ENCODE measurements at regions not wholly inside any gene's neighbourhood (a gene's known extent, or its start where the extent isn't known, plus 50 kb on each side); places are given as distances from the start of the nearest gene placed in this dataset.

DNA sequence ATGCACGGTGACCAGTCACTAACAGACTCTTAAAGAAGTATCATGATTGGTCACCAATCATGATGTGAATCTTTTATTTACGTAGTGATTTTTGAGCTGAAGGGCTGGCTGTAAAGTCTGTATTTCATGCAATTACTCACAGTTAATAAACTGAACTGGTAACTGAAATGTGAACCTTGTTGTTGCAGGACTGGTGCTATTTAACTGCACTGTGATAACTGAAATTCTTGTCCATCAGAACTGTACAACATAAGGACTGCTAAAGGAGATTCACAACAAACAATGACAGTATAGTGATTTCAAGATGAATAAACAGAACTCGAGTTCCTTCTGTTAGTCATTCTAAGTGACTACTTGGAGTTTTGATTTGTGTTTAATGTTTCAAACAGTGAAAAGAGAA, 316.6 kb downstream of the TPBG start:
- DNase-seq, result no peak

DNA sequence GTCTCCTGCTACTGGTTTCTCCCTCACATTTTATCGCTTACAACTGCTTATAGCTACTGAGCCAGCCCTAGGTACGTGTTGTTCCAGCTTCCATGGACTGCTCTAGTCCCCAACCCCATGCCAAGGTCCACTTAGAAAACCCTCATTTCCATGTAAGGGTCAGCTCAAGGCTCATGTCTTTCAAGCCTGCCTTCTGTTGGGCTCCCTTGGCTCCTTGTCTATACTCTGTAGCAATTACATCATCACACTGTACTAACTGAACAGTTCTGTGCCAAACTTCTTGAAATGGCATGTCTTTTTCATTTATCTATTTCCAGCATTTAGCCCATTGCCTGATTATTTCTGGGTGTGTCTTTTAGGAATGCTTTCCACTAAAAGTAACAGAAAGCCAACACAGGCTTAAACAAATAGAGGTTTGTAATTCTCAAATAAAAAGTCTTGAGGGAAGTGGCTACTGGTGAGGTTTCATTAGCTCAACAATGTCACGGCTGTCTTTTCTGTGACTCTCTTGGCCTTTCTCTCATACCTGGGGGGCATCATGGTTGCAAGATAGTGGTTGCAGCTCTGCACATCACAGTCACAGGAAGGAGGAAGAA, 317.6 kb downstream of the TPBG start:
- DNase-seq, result peak; percentile 6

GRCh38 chr6:82686719-82687118, 323.1 kb downstream of the TPBG start:
- DNase-seq, result no peak

DNA sequence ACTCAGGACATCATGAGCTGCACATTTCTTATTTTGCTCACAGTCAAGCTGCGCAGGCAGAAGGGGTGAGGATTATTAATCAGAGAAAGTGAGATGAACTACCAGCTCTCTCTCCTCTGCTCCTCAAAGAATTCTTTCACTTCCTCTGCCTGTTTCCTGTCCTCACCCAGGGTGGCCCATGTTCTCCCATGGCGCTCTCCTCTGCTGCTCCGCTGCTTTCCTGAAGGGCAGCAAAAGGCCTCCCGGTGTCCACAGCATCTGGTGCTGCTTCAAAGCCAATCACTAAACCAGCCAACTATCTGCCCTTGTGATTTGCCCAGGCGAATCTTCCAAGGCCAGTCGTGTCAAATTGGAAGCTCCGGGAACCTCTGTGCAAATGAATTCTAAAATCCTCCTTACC, 324.2 kb downstream of the TPBG start:
- no peak for DNase-seq

GRCh38 chr6:82690283-82690682, 326.7 kb downstream of the TPBG start:
- DNase-seq, result no peak

- DNase-seq, result no peak
Measured at GRCh38 chr6:82691997-82692396, 328.4 kb downstream of the TPBG start.

DNA sequence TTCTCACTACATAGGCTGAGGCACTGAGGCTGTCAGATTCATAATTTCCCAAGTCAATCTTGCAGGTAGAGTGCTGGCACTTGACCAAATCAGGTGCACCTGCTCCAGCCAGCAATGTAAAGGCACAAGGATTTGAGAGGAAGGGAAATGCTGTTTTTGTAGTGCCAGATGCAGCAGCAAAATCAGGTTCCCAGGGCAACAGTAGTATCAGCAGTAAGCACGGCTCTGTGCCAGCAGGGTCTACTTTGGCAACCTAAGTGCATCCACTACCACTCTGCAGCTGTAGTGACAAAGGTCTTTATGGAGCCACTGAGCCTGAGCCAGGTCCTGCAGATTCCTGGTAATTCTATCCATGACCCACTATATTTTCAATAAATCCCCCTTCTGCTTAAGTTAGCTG, 329.5 kb downstream of the TPBG start:
- no peak for DNase-seq

- no peak for DNase-seq
Measured at GRCh38 chr6:82701341-82701740, 337.7 kb downstream of the TPBG start.

GRCh38 chr6:82702574-82702973, 339.0 kb downstream of the TPBG start:
- no peak for DNase-seq

DNA sequence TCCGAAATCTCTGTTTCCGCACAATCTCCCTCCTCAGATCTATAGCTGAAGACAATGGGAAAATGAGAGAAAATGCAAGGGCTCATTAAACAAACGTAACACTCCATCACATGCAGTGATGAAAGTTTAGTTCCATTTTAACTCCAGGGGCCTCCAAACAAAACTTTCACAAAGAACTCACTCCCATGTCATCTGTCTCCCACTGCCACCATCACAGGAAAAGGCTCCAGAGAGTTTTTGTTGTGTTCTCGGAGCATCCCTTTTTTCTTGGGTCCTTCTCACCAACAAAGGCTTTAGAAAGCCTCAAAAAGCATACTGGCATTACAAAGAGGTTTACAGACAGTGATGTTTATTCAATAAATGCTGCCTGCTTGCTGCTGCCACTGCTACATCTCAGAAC, 339.6 kb downstream of the TPBG start:
- no peak for DNase-seq

- no peak for DNase-seq
Measured at GRCh38 chr6:82704045-82704444, 340.4 kb downstream of the TPBG start.

DNA sequence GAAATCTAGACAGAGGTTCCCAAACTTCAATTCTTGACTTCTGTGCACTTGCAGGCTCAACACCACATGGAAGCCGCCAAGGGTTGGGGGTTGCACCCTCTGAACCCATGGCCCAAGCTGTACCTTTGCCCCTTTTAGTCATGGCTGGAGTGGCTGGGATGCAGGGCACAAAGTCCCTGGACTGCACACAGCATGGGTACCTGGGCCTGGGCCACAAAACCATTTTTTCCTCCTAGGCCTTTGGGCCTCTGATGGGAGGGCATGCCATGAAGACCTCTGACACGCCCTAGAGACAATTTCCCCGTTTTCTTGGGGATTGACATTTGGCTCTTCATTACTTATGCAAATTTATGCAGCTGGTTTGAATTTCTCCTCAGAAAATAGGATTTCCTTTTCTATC, 342.0 kb downstream of the TPBG start:
- DNase-seq, result no peak

DNA sequence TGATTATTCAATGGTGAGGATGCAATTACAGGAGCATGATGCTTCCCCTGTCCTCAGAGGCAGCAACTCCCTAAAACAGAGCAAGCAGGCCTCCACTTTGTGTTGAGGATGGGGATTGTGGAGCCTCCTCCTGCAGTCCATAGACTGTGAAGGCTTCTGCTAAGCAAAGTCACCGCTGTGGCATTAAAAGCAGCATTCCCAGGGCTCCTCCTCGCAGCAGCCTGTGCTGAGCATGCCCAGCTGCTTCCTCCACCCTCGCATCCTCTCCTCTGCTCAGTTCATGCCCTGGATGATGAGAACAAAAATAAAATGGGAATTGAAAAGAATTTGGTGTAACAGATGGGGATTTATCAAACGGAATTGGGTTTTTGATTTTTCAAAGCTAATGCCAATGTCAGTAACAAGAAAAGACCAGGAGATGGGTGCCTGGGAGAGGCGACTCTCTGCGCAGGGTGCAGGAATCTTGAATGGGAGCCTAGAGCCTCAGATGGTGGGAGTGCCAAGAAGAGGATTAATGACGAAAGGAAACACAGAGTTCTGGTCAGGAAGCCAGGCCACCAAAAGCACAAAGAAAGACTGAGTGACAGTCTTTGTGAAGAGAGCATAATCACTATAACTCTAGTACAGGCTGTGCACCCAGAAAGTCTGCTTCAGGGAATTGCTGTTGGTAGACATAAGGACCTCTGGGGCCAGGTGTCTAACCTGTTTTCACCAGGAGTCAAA, 347.6 kb downstream of the TPBG start:
- no peak for DNase-seq

- DNase-seq, result peak; percentile 7
Measured at GRCh38 chr6:82711971-82712370, 348.4 kb downstream of the TPBG start.

DNA sequence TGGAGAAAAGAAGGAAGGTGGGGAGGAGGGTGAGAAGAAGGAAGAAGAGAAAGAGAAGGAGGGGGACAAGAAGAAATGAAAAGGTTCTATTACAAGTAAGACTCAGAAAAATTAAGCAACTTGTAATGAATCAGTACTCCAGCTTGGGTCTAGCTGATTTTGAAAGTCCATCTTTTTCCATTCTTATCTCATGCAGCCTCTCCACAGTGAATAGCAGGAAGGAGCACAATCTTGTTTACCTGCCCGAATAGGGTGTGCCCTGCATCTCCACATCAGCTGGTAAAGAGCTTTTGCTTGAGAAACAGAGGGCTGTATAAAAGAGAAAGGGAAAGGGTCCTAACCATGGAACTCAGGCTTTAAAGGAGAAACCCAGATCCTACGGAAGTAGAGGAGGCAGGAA, 348.8 kb downstream of the TPBG start:
- no peak for DNase-seq

DNA sequence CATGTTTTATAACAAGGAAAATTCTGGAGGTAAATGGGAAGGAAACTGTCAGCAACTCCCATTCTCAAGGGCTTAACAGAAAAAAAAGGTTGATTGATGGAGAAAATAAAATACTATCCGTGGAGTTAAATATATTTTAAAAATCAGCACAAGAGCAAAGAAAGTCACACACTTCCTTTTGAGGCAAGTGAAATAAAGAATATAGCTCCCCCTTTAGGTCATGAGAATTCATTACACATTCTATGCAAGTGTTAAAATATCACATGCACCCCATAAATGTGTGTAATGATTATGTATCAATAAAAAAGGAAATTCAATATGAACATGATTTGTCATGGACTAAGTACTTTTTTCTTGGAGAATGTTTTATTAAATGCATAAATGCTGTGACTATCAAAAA, 349.2 kb downstream of the TPBG start:
- DNase-seq, result no peak

GRCh38 chr6:82720992-82721391, 344.6 kb downstream of the UBE3D start:
- DNase-seq, result no peak

DNA sequence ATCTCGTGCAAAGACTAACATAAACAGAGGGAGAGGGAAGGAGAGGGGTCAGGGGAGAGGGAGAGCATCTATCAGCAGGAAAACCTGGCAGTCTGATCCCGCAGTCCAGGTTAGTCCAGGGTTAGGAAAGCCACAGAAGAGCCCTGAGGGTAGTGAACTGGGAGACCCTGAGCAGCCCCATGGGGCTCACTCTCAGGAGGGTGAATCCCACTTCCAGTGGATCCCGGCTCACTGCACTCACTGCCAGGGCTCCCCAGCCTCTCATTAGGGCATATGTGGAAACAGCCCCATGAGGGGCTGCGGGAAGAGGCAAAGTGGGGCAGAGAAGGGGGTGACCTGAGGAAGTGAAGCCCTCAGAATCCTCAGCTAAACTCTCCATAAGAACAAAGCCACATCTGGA, 329.9 kb downstream of the UBE3D start:
- no peak for DNase-seq

DNA sequence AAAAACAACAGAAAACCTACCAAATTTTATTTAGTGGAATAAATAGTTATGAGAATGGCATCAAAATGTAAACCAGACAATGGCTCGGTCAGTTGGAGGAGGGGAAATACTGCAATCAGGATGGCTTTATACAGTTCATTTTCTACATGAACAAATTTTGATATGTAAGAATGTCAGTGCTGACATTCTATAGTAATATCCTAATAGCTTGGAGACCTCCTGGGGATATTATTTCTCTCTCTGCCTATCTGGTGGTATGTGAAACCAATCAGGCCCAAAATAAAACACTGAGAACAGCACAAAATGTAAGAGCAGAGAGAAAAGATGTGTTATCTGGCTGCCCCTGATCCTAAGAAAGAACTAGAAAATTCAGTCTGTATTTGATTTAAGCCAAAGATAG, 327.7 kb downstream of the UBE3D start:
- no peak for DNase-seq

- no peak for DNase-seq
Measured at GRCh38 chr6:82738773-82739172, 326.9 kb downstream of the UBE3D start.

- DNase-seq, result no peak
Measured at GRCh38 chr6:82739303-82739702, 326.3 kb downstream of the UBE3D start.

GRCh38 chr6:82740072-82740471, 325.6 kb downstream of the UBE3D start:
- DNase-seq, result no peak

GRCh38 chr6:82741325-82741995, 324.2 kb downstream of the UBE3D start:
- DNase-seq, result no peak

- DNase-seq, result no peak
Measured at GRCh38 chr6:82741996-82742385, 323.6 kb downstream of the UBE3D start.

Data from NCI-H226 (cell line).